Kidney (tissue), 13 donors: ENCODE measurements at regions not wholly inside any gene's neighbourhood (a gene's known extent, or its start where the extent isn't known, plus 50 kb on each side); places are given as distances from the start of the nearest gene placed in this dataset.

Source experiments
- DNase-seq, 5 donors: peaks; one replicate each; pipeline ENCODE4 v3.0.0-alpha.2; 2013 to 2020
- FAIRE-seq: peaks from 2 replicates; lab custom pipeline; 2012; peaks lifted over from hg19 to GRCh38; lab: Jason Lieb, UNC
- H3K27ac ChIP-seq, 2 donors: one replicate each; pipeline ENCODE4 v1.7.0; 2013; ENCODE audit warnings: low read depth in 2 of 2, low read length in 2 of 2, inconsistent platforms in 1 of 2
- H3K27me3 ChIP-seq: one replicate; pipeline ENCODE4 v1.7.1; 2013; ENCODE audit warnings: low read length, inconsistent platforms; ENCODE audit not compliant: control insufficient read depth, insufficient read depth
- H3K36me3 ChIP-seq, 3 donors: one replicate each; pipeline versions ENCODE4 v1.7.0 to v1.7.1; 2013; ENCODE audit warnings: low read length in 3 of 3, control low read depth in 1 of 3, inconsistent platforms in 1 of 3; ENCODE audit not compliant: insufficient read depth in 3 of 3, control insufficient read depth in 2 of 3
- H3K4me1 ChIP-seq, 3 donors: one replicate each; pipeline versions ENCODE4 v1.7.0 to v1.7.1; 2013; ENCODE audit warnings: low read length in 3 of 3, inconsistent platforms in 1 of 3, low read depth in 1 of 3; ENCODE audit not compliant: control insufficient read depth in 2 of 3, insufficient read depth in 2 of 3
- H3K4me3 ChIP-seq, 3 donors: one replicate each; pipeline versions ENCODE4 v1.7.0 to v1.8.1; 2013; ENCODE audit warnings: low read length in 3 of 3, control low read depth in 1 of 3, inconsistent platforms in 1 of 3
- H3K9ac ChIP-seq, 3 donors: one replicate each; pipeline versions ENCODE4 v1.7.0 to v1.7.1; 2013; ENCODE audit warnings: low read length in 3 of 3, control low read depth in 1 of 3, inconsistent platforms in 1 of 3
- H3K9me3 ChIP-seq, 3 donors: one replicate each; pipeline versions ENCODE4 v1.7.0 to v1.7.1; 2013; ENCODE audit warnings: low read length in 3 of 3, control low read depth in 1 of 3, inconsistent platforms in 1 of 3; ENCODE audit not compliant: control insufficient read depth in 2 of 3, insufficient read depth in 1 of 3
- intact Hi-C: fragments of 100-400 bp; cut with DNase I; formaldehyde crosslinking; loops from one replicate; pipeline ENCODE4 v1.11.1; 2022
- TF ChIP-seq, protein P1 (sequence below): IDR thresholded peaks from 3 replicates; pipeline ENCODE4 v1.5.1; 2012; ENCODE audit warnings: mild to moderate bottlenecking, moderate library complexity, borderline replicate concordance; ENCODE audit not compliant: insufficient read depth; ENCODE audit errors: extremely low read depth
- donor health status: control.
- donor health status: control.
- donor health status: control.
- donor health status: control.
- donor health status: control.
- donor health status: DM: yes; HTN: yes; CAD: no.
- donor health status: Normal renal cell carcinoma (clear cell type).

DNA sequence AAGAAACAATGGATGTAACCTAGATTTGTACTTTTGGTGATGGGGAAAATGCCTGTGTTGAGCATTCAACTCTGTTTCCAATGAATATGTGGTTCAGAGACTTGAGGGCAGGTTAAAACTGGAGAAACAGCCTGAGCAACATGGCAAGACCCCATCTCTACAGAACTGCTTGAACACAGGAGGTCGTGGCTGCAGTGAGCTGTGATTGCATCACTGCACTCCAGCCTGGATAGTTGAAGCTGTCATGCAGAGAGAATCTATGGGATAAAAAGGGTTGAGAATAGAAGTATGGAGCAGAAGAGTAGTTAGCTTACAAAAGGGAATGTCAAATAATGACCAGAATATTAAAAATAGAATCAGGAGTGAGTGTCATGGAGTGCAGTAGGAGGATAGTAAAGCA lies 134.8 kb upstream of the PDE5A start:
- H3K9me3 ChIP-seq: no peaks in the 10 kb centered on the region
- no peaks in the 10 kb centered on the region for H3K27me3 ChIP-seq
- intact Hi-C loops: no loop called here
- DNase-seq: no peak
- H3K27ac ChIP-seq: no peak overlapping the region
- H3K4me3 ChIP-seq: no peak overlapping the region
- no peaks in the 10 kb centered on the region for H3K36me3 ChIP-seq
- H3K9ac ChIP-seq: no peak overlapping the region
- no peak for FAIRE-seq
- TF ChIP-seq, protein P1, sequence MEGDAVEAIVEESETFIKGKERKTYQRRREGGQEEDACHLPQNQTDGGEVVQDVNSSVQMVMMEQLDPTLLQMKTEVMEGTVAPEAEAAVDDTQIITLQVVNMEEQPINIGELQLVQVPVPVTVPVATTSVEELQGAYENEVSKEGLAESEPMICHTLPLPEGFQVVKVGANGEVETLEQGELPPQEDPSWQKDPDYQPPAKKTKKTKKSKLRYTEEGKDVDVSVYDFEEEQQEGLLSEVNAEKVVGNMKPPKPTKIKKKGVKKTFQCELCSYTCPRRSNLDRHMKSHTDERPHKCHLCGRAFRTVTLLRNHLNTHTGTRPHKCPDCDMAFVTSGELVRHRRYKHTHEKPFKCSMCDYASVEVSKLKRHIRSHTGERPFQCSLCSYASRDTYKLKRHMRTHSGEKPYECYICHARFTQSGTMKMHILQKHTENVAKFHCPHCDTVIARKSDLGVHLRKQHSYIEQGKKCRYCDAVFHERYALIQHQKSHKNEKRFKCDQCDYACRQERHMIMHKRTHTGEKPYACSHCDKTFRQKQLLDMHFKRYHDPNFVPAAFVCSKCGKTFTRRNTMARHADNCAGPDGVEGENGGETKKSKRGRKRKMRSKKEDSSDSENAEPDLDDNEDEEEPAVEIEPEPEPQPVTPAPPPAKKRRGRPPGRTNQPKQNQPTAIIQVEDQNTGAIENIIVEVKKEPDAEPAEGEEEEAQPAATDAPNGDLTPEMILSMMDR: no peak
- H3K4me1 ChIP-seq: no peaks in the 10 kb centered on the region

DNA sequence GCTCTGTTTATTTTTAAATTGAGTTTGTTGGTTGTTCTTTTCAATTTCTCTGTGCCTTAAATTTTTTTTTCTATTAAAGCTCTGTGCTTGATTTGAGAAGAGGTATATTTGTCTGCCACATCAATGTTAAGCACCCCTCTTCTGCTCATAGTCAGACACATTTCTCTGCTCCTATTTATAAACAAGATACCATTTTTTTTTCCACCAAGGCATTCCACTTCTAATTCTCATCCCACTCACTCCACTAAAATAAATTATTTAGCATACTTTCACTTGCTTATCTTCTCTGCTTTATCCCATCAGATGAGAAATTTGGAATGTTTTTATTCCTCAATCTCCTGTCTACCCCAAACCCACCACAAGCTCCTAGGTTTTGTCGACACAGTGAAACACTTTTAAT lies 127.0 kb upstream of the PDE5A start:
- TF ChIP-seq, protein P1: no peak
- H3K36me3 ChIP-seq: no peaks in the 10 kb centered on the region
- H3K9me3 ChIP-seq: no peaks in the 10 kb centered on the region
- H3K27ac ChIP-seq: no peak overlapping the region
- no peak overlapping the region for H3K9ac ChIP-seq
- no peaks in the 10 kb centered on the region for H3K4me1 ChIP-seq
- no peaks in the 10 kb centered on the region for H3K27me3 ChIP-seq
- FAIRE-seq (no peak), DNase-seq (no peak)
- no peak overlapping the region for H3K4me3 ChIP-seq
- intact Hi-C loops: no loop called here

DNA sequence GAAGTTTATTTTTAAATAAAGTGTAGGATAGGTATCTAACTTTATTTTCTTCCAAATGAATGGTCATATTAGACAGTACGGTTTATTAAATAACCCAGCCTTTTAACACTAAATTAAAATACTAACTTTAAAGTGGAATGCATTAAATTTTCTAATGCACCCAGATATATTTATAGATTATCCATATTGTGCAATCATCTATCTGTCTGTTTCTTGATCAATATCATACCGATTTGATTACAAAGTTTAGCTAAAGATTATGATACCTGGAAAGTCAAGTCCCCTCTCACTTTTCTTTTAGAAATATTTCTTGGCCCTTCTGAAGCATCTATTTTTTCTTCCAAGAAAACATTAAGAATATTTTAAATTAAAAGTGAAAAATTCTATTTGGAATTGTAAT lies 124.3 kb upstream of the PDE5A start:
- Histone ChIP-seq H3K36me3 (no peaks in the 10 kb centered on the region), H3K27me3 (no peaks in the 10 kb centered on the region), H3K9me3 (no peaks in the 10 kb centered on the region), H3K4me1 (no peaks in the 10 kb centered on the region), H3K9ac (no peak overlapping the region), H3K27ac (no peak overlapping the region), H3K4me3 (no peak overlapping the region)
- TF ChIP-seq, protein P1: no peak
- DNase-seq (no peak), FAIRE-seq (no peak)
- intact Hi-C loops: no loop called here

DNA sequence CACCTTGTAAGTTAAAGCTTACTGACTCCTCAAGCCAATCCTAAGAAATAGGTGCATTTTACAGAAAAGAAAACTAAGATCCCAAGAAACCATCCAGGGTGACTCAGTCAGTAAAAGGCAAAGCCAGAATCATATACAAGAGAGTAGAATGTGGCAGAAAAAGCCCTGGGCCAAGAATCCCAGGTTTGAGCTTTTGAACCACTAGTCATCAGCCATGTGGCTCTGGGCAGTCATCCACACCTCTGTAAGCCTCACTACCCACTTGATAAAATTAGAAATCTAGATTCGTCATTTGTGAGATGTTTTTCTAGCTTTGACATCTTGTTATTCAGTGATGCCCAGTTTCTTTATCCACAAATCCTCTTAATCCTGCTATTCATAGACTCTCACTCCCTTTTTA lies 122.2 kb upstream of the PDE5A start:
- DNase-seq (no peak), FAIRE-seq (no peak)
- H3K9me3 ChIP-seq: no peaks in the 10 kb centered on the region
- H3K9ac ChIP-seq: no peak overlapping the region
- no peaks in the 10 kb centered on the region for H3K36me3 ChIP-seq
- TF ChIP-seq, protein P1: no peak
- H3K4me1 ChIP-seq: no peaks in the 10 kb centered on the region
- no peaks in the 10 kb centered on the region for H3K27me3 ChIP-seq
- intact Hi-C loops: no loop called here
- no peak overlapping the region for H3K27ac ChIP-seq
- H3K4me3 ChIP-seq: no peak overlapping the region
